Stimulated activated CD4-positive, alpha-beta T cell treated with anti-CD3 and anti-CD28 coated beads, TNF-alpha, amount 100 ng/mL, for 48 hours (primary cell): ENCODE measurements at regions not wholly inside any gene's neighbourhood (a gene's known extent, or its start where the extent isn't known, plus 50 kb on each side); places are given as distances from the start of the nearest gene placed in this dataset.

Experiments used
- DNase-seq, 3 donors: peaks; one replicate each; pipeline ENCODE4 v3.0.0-alpha.2; 2020; ENCODE audit warnings: low read depth in 3 of 3

GRCh38 chr14:71361874-71362273 is 454.6 kb downstream of the PCNX1 start:
- DNase-seq: no peak

- DNase-seq: no peak
Measured at GRCh38 chr14:71362282-71362681, 455.0 kb downstream of the PCNX1 start.

- DNase-seq: no peak
Measured at GRCh38 chr14:71362920-71363584, 455.8 kb downstream of the PCNX1 start.

- no peak for DNase-seq
Measured at GRCh38 chr14:71363946-71364925, 457.0 kb downstream of the PCNX1 start.

- DNase-seq: no peak
Measured at GRCh38 chr14:71365361-71365760, 458.1 kb downstream of the PCNX1 start.

DNA sequence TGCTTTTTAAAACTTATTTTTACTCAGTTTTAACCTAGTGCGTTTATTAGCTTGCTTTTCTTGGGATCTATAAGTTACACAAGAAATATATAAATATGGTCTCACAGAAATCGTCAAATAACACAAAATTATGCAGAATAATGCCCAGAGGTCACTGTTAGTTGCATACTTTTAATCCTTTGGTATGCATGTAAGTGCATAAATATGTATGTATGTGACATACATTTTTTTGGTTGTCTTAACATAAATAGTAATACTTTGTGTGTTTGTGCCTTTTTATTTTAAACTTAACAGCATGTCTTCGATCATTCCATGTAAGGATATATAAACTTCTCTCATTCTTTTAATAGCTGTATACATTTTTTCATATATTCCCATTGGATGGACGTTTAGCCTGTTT is 459.6 kb downstream of the PCNX1 start:
- DNase-seq: no peak

DNA sequence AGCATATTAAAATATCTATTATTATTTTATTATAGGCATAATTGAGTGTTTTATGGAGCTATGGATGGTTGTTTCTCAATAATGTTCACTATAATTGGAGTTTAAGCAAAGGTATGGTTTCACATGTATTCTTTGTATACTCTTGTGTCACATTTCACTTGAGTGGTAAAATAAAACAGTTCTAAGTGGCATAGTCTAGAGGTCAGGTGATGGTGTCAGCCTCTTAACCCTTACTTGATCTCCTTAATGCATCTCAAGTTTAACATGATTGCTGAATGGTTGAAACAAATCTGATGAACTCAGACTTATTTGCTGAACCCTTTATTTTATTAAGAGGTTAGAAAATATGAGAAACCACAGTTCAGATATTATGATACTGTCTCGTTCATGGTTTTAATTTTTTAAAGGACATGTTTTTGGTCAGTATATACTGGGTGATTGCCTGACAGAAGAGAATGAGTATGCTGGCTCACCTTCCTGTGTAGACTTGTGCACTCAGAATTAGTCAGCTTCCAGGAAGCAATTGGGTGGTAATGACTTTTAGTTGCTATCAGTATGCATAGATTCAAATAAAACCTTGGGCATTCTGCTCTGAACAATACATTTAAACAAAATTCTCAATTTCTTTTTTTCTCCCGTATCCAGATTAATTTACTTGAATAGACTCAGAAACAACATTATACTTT is 464.6 kb downstream of the PCNX1 start:
- DNase-seq: no peak

- no peak for DNase-seq
Measured at GRCh38 chr14:71372411-71372838, 465.2 kb downstream of the PCNX1 start.

DNA sequence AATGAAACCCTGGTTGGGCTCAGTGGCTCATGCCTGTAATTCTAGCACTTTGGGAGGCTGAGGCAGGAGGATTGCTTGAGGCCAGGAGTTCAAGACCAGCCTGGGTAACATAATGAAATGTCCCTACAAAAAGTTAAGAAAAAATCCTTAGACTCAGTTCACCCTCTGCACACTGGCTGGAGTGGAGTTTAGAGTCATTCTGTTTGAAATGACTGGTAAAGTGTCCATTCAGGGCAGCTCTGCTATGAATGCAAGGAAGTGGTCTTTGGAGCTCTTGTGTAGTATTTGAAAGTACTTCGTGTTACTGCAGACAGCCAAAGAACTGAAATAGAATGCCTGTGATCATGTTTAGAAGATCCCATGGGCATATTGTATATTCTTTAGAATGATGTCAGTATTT is 466.5 kb downstream of the PCNX1 start:
- DNase-seq: no peak

DNA sequence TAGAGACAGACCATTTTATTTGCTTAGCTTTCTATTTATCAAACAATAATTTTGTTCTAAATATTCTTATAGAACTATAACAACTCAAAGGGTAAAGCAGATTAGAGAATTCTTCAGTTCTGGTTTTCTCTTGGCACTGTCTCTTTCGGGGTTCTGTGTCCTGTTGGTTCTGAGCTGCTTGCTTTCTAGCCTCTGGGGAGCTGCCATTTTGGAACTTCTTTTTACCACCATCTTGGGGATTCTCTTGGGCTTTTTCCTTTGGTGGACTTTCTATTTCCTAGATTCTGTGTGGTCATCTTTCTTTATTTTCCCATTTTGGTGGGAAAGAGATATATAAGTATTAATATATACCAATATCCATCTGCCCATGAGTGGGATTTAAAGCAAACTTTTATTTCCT is 467.7 kb downstream of the PCNX1 start:
- no peak for DNase-seq

DNA sequence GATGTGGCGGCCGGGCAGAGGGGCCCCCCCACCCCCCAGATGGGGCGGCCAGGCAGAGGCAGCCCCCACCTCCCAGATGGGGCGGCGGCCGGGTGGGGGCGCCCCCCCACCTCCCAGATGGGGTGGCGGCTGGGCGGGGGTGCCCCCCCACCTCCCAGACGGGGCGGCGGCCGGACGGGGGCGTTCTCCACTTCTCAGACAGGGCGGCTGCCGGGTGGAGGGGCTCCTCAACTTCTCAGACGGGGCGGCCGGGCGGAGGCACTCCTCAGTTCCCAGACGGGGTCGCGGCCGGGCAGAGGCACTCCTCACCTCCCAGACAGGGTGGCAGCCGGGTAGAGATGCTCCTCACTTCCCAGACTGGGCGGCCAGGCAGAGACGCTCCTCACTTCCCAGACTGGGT is 469.8 kb downstream of the PCNX1 start:
- no peak for DNase-seq

DNA sequence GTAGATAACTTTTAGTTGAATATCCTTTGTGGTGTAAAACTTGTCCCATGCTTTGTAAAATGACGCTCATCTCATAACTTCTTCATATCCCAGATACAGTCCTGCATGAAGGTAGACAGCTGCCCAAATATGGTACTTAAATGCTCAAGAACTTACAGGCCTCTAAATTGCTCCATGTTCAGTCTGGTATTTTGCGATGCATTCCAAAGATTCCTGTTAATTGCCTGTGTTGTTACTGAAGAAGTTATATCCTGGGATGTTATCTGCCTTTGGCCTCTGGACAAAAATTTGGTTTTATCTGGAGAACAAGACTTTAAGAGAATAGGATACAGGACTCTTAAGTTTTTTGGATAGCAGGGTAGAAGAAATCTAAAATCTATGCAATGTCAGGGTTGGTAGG is 473.0 kb downstream of the PCNX1 start:
- DNase-seq: no peak

DNA sequence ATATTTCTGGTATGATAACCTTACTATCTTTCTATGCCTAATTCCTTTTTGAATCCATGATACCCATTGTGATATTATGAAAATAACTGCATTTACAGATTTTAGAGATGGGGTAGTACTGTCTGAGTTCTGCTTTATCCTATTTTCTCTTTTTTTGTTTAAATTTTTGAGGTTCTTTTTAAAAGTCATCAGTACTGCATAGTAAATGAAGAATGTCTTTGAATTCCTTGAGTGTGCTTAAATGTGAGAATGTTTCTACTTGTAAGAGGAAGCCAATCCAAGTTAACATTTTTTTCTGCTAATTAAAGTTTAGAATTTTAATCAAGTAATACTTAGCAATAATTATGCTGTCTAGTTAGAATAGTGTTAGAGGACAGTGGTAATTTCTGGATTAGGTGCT is 474.6 kb downstream of the PCNX1 start:
- DNase-seq: no peak

DNA sequence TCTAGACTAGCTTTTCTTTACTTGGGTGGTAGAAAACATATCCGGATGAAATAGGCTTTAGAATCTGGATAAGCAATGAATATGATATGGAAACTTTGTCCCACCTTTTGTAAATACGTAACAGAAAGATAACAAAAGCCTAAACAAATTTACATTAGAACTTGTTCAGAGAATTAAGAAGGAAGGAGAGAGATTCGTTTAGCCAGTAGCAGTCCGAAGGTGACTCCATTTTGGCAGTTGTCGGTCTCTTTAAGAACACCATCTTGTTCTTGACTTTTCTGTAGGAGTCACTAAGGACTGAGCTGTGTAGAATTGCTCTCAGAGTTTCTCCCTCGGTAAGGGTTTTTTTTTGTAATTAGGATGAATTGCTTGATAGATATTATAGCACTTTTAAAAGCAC is 475.1 kb downstream of the PCNX1 start:
- DNase-seq: no peak

GRCh38 chr14:71383510-71383909 is 476.3 kb downstream of the PCNX1 start:
- DNase-seq: no peak

DNA sequence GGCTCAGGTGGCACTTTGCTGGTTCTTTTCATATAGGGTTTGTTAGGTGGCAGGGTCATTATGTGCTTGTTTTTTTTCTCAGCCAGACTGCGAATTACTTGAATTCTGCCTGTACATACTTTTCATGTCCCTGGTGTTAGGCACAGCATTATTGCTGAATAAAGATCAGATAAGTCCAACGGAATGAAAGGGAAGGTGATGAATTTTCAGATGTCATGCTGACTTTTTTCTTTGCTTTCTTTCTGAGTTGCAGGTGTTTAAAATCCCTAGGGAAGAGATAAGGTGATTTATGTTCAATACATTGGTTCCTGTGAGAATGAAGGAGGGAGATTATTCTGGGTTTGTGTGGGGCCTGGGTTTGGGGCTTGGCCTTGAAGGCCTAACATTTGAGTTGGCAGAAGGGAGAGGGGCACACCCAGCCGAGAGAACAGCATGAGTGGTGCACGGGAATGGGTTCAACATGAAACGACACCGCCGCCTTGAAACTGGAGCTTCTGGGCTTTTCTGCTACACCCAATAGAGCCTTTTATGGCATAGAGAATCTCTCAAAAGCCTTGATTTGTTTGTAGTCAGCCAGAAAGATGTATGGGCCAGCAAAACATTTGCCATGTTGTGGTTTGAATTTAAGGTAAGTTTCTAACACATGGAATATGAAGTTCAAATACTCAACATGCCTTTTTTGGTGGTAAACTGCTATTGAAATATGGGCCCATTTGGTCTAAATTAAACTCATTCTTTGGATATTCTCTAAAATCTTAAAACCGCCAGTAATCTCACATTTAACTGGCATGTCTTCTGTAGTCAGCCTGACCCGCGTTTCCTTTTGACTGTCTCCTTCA is 477.0 kb downstream of the PCNX1 start:
- no peak for DNase-seq

- no peak for DNase-seq
Measured at GRCh38 chr14:71387753-71388152, 480.5 kb downstream of the PCNX1 start.

DNA sequence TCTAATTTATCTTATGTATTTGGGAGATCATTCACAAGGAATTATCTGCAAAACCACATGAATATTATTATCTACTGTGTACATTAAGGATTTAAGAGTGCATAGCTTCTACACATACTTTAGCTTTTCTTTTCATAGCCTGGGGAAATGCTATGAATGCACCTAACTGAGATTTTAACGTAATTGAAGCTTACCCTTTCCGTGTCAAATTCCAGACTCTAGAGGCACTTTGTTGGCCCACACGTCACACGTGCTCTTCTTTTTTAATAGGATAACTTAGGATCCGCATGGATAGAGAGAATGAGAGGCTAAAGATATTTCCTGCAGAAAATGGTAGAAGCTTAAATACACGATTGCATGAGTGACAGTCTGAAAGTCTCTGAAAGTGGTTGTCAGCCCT is 481.1 kb downstream of the PCNX1 start:
- DNase-seq: no peak

GRCh38 chr14:71388862-71389261 is 481.6 kb downstream of the PCNX1 start:
- DNase-seq: no peak

GRCh38 chr14:71394386-71394785 is 487.1 kb downstream of the PCNX1 start:
- no peak for DNase-seq

DNA sequence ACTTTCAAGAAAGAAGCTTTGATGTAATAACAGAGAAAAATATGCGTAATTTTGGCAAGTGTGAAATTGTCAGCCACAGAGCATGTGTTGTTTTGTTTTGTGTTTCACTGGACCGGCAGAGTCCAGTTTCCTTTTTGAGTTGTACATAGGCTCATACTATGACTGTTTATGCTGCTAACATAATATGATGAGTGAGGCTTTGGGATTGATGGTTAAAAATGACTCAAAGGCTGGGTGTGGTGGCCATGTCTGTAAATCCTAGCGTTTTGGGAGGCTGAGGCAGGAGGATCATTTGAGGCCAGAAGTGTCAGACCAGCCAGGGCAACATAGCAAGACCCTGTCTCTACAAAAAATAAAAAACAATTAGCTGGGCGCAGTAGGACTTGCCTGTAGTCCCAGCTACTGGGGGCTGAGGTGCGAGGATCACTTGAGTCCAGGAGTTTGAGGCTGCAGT is 487.9 kb downstream of the PCNX1 start:
- no peak for DNase-seq

- DNase-seq: no peak
Measured at GRCh38 chr14:71395636-71396035, 488.4 kb downstream of the PCNX1 start.
